ENCODE measurements at regions not wholly inside any gene's neighbourhood (a gene's known extent, or its start where the extent isn't known, plus 50 kb on each side); places are given as distances from the start of the nearest gene placed in this dataset.

DNA sequence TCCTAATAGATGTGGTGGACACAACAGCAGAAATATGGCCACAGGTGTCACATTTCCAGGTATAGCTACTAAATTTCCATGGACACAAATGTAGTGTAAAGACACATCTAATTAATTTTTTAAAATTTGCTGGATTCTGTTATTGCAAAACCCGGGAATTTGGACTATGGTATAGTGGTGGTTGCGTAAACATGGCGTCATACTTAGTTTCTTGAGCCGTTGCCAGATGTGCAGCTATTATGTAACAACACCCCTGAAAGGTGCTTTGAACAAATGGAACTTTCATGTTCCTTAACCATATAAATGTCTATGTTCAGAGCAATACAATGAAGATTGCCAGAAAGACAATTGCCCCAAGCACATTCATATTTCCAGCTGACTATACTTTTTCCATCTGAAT, 85.9 kb downstream of the HRH4 start:
- Mint-ChIP-seq H3K27me3 (peaks cover 8% of the 10 kb centered on the region), H3K9me3 (no peaks in the 10 kb centered on the region), H3K27ac (no peak overlapping the region), H3K4me3 (no peak overlapping the region), H3K36me3 (no peaks in the 10 kb centered on the region), H3K4me1 (no peaks in the 10 kb centered on the region)
- DNase-seq (ENCODE audit: low spot score in 2 of 2) (no peak), ATAC-seq (ENCODE audit: low read depth) (no peak)

- no peak for ATAC-seq (ENCODE audit: low read depth)
- Mint-ChIP-seq H3K4me1 (no peaks in the 10 kb centered on the region), H3K4me3 (no peak overlapping the region), H3K27ac (no peak overlapping the region), H3K9me3 (no peaks in the 10 kb centered on the region), H3K36me3 (no peaks in the 10 kb centered on the region), H3K27me3 (peaks cover 6% of the 10 kb centered on the region)
- no peak for DNase-seq (ENCODE audit: low spot score in 2 of 2)
Measured at GRCh38 chr18:24548583-24548982, 88.1 kb downstream of the HRH4 start.

- Mint-ChIP-seq H3K4me3 (no peak overlapping the region), H3K9me3 (no peaks in the 10 kb centered on the region), H3K36me3 (no peaks in the 10 kb centered on the region), H3K27me3 (peaks cover 3% of the 10 kb centered on the region), H3K4me1 (no peaks in the 10 kb centered on the region), H3K27ac (no peak overlapping the region)
- DNase-seq (ENCODE audit: low spot score in 2 of 2), result no peak
- no peak for ATAC-seq (ENCODE audit: low read depth)
Measured at GRCh38 chr18:24552218-24552617, 91.8 kb downstream of the HRH4 start.

- H3K36me3 Mint-ChIP-seq, result no peaks in the 10 kb centered on the region
- ATAC-seq (ENCODE audit: low read depth) (no peak), DNase-seq (ENCODE audit: low spot score in 2 of 2) (no peak)
- H3K9me3 Mint-ChIP-seq, result no peaks in the 10 kb centered on the region
- H3K27me3 Mint-ChIP-seq, result peaks cover 8% of the 10 kb centered on the region
- no peak overlapping the region for H3K4me3 Mint-ChIP-seq
- H3K4me1 Mint-ChIP-seq, result no peaks in the 10 kb centered on the region
- H3K27ac Mint-ChIP-seq, result no peak overlapping the region
Measured at GRCh38 chr18:24553571-24554285, 93.3 kb downstream of the HRH4 start.

DNA sequence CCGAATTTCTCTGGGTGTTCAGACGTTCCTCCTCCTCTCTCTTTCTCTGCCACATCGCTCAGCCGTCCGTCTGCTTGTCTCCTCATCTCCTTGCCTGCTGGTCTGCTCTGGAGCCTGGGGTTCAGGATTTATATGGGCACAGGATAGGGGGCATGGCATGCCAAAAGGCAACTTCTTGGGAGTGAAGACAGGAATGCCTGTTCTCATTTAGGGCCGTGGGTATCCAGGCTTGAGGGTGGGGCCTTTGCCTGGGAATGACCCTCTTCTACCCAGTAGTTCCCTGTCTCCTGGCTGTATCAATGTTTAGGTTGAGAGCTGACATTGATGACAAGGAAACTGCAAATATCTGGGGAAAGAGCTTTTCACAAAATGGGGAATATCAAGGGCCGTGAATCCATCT, 98.0 kb downstream of the HRH4 start:
- DNase-seq (ENCODE audit: low spot score in 2 of 2), result no peak
- Mint-ChIP-seq H3K36me3 (no peaks in the 10 kb centered on the region), H3K9me3 (no peaks in the 10 kb centered on the region), H3K4me1 (no peaks in the 10 kb centered on the region), H3K27me3 (peaks cover 10% of the 10 kb centered on the region), H3K27ac (no peak overlapping the region), H3K4me3 (no peak overlapping the region)
- no peak for ATAC-seq (ENCODE audit: low read depth)

- H3K27me3 Mint-ChIP-seq, result peaks cover 11% of the 10 kb centered on the region
- no peak overlapping the region for H3K27ac Mint-ChIP-seq
- DNase-seq (ENCODE audit: low spot score in 2 of 2) (no peak), ATAC-seq (ENCODE audit: low read depth) (no peak)
- H3K9me3 Mint-ChIP-seq, result no peaks in the 10 kb centered on the region
- no peaks in the 10 kb centered on the region for H3K4me1 Mint-ChIP-seq
- no peak overlapping the region for H3K4me3 Mint-ChIP-seq
- H3K36me3 Mint-ChIP-seq, result no peaks in the 10 kb centered on the region
Measured at GRCh38 chr18:24559526-24559925, 99.1 kb downstream of the HRH4 start.

- Mint-ChIP-seq H3K36me3 (no peaks in the 10 kb centered on the region), H3K4me3 (no peak overlapping the region), H3K4me1 (no peaks in the 10 kb centered on the region), H3K9me3 (no peaks in the 10 kb centered on the region), H3K27ac (no peak overlapping the region), H3K27me3 (peaks cover 12% of the 10 kb centered on the region)
- DNase-seq (ENCODE audit: low spot score in 2 of 2) (no peak), ATAC-seq (ENCODE audit: low read depth) (no peak)
Measured at GRCh38 chr18:24560511-24560981, 100.1 kb downstream of the HRH4 start.

DNA sequence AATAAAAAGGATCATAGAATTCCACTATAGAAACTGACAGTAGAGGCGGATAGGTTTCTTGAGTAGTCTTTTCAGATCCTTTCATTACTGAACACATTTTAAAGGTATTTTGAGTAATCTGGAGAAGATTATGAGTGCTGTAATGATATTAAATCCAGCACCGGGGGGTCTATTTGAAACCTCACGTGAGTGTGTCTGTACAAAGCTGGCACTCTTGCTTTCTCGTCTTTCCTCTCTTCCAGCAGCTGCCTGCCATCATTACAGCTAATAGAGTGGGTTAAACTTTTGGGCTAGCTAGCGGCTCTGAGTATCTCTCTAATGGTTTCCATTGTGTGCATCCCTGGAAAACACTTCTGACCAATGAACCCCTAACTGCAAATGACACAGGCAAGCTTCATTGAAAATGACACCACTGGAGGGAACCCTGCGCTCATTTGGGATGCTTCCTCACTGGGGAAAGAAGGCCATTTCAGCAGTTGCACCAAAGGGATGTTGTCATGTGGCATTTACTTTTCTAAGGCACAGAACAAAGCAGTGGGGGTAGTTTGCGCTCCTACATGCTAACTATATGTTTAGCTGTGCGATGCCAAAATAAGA, 101.0 kb downstream of the HRH4 start:
- no peak for ATAC-seq (ENCODE audit: low read depth)
- no peak overlapping the region for H3K4me3 Mint-ChIP-seq
- peaks cover 10% of the 10 kb centered on the region for H3K27me3 Mint-ChIP-seq
- no peaks in the 10 kb centered on the region for H3K9me3 Mint-ChIP-seq
- H3K4me1 Mint-ChIP-seq, result no peaks in the 10 kb centered on the region
- no peaks in the 10 kb centered on the region for H3K36me3 Mint-ChIP-seq
- DNase-seq (ENCODE audit: low spot score in 2 of 2), result no peak
- no peak overlapping the region for H3K27ac Mint-ChIP-seq

- no peaks in the 10 kb centered on the region for H3K9me3 Mint-ChIP-seq
- ATAC-seq (ENCODE audit: low read depth) (no peak), DNase-seq (ENCODE audit: low spot score in 2 of 2) (no peak)
- H3K27ac Mint-ChIP-seq, result no peak overlapping the region
- no peak overlapping the region for H3K4me3 Mint-ChIP-seq
- H3K36me3 Mint-ChIP-seq, result no peaks in the 10 kb centered on the region
- no peaks in the 10 kb centered on the region for H3K4me1 Mint-ChIP-seq
- peaks cover 2% of the 10 kb centered on the region for H3K27me3 Mint-ChIP-seq
Measured at GRCh38 chr18:24567199-24567598, 106.8 kb downstream of the HRH4 start.

GRCh38 chr18:24570716-24571115, 110.3 kb downstream of the HRH4 start:
- H3K4me1 Mint-ChIP-seq, result no peaks in the 10 kb centered on the region
- DNase-seq (ENCODE audit: low spot score in 2 of 2), result no peak
- H3K36me3 Mint-ChIP-seq, result no peaks in the 10 kb centered on the region
- no peaks in the 10 kb centered on the region for H3K27me3 Mint-ChIP-seq
- peaks cover 4% of the 10 kb centered on the region for H3K9me3 Mint-ChIP-seq
- H3K4me3 Mint-ChIP-seq, result no peak overlapping the region
- no peak overlapping the region for H3K27ac Mint-ChIP-seq
- no peak for ATAC-seq (ENCODE audit: low read depth)

DNA sequence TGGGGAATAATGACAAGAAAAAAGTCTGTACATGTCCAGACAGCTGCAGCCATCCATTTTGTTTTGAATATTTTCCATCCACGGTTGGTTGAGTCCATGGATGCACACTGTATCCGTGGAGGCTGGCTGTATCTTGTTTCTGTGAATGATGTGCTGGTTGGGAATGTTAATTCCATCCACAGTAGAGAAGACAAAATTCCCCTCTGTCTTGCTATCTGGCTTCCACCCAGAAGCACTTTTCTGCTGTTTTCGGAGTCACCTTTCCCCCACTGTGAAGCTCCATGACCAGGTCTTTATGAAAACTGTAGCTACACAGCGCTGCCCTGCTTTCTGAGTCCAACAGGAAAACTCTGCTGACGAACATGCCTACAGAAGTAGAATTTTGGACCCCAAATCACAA, 122.3 kb downstream of the HRH4 start:
- Mint-ChIP-seq H3K4me1 (no peaks in the 10 kb centered on the region), H3K27ac (no peak overlapping the region), H3K36me3 (no peaks in the 10 kb centered on the region), H3K9me3 (no peaks in the 10 kb centered on the region), H3K4me3 (no peak overlapping the region), H3K27me3 (peaks cover 5% of the 10 kb centered on the region)
- ATAC-seq (ENCODE audit: low read depth) (no peak), DNase-seq (ENCODE audit: low spot score in 2 of 2) (no peak)

- Mint-ChIP-seq H3K27me3 (peaks cover 5% of the 10 kb centered on the region), H3K36me3 (no peaks in the 10 kb centered on the region), H3K27ac (no peak overlapping the region), H3K4me3 (no peak overlapping the region), H3K4me1 (no peaks in the 10 kb centered on the region), H3K9me3 (no peaks in the 10 kb centered on the region)
- ATAC-seq (ENCODE audit: low read depth) (no peak), DNase-seq (ENCODE audit: low spot score in 2 of 2) (no peak)
Measured at GRCh38 chr18:24584205-24584604, 123.8 kb downstream of the HRH4 start.

GRCh38 chr18:24584813-24585212, 124.4 kb downstream of the HRH4 start:
- Mint-ChIP-seq H3K36me3 (no peaks in the 10 kb centered on the region), H3K27me3 (peaks cover 5% of the 10 kb centered on the region), H3K27ac (no peak overlapping the region), H3K4me3 (no peak overlapping the region), H3K4me1 (no peaks in the 10 kb centered on the region), H3K9me3 (no peaks in the 10 kb centered on the region)
- ATAC-seq (ENCODE audit: low read depth) (no peak), DNase-seq (ENCODE audit: low spot score in 2 of 2) (no peak)

- no peaks in the 10 kb centered on the region for H3K36me3 Mint-ChIP-seq
- peaks cover 6% of the 10 kb centered on the region for H3K27me3 Mint-ChIP-seq
- ATAC-seq (ENCODE audit: low read depth) (no peak), DNase-seq (ENCODE audit: low spot score in 2 of 2) (no peak)
- no peak overlapping the region for H3K4me3 Mint-ChIP-seq
- H3K27ac Mint-ChIP-seq, result no peak overlapping the region
- no peaks in the 10 kb centered on the region for H3K4me1 Mint-ChIP-seq
- no peaks in the 10 kb centered on the region for H3K9me3 Mint-ChIP-seq
Measured at GRCh38 chr18:24585996-24586566, 125.6 kb downstream of the HRH4 start.
